Omental fat pad (tissue), 3 donors: ENCODE measurements at regions not wholly inside any gene's neighbourhood (a gene's known extent, or its start where the extent isn't known, plus 50 kb on each side); places are given as distances from the start of the nearest gene placed in this dataset.

ENCODE experiments used
- ATAC-seq: fragments of 150-250 bp; one replicate; pipeline ENCODE4 v1.9.1; 2016; ENCODE audit warnings: mild to moderate bottlenecking, moderate library complexity; ENCODE audit not compliant: low FRiP score
- DNase-seq: peaks from one replicate; pipeline ENCODE4 v3.0.0-alpha.2; 2019; ENCODE audit warnings: low spot score
- CTCF ChIP-seq, 3 donors: fragments of 450-650 bp; IDR thresholded peaks; one replicate each; pipeline ENCODE4 v1.5.1; 2016 to 2017; ENCODE audit warnings: antibody characterized with exemption in 3 of 3, mild to moderate bottlenecking in 3 of 3, moderate library complexity in 2 of 3

DNA sequence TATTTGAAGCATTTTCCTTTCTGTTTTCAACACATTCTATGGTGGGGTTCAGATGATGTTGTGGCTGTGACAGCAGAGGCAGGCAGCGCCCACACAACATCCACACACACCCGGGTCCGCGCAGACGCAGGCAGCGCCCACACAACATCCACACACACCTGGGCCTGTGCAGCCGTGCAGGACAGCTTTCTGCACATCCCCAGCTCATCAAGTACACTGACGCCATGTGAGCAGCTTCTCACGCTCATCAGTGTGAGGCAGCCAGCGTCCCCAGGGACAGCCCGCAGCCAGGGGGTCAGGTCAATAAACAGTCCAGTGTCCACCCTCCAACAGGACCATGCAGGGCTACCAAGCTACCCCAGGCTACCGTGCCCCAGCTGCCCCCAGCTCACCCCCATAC, 272.8 kb upstream of the TCERG1L start:
- no peak for DNase-seq
- TF ChIP-seq CTCF (IDR thresholded peaks at IDR 0.05) = no peak
- ATAC-seq = no peak

- TF ChIP-seq CTCF (IDR thresholded peaks at IDR 0.05) = no peak
- DNase-seq = no peak
- no peak for ATAC-seq
Observed at GRCh38 chr10:131585761-131586160, 274.2 kb upstream of the TCERG1L start.

DNA sequence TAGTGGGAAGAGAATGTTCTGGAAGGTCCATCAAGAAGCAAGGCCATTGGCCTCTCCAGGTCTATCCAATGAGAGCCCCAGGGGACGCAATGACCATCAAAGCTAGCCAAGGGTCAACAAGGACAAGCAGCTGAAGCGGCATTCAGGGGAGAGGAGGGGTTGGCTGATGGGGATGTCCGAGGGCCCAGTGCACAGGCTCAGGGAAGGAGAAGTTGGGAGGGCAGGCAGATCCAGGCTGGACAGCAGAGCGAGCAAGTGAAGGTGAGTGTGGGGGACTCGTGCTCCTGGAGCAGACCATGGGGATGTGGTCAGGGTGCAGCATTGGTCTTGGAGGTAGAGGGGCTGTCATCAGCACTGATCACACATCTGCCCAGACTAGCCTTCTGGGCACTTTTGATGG, 275.4 kb upstream of the TCERG1L start:
- no peak for ATAC-seq

GRCh38 chr10:131587976-131588680, 276.6 kb upstream of the TCERG1L start:
- TF ChIP-seq CTCF (IDR thresholded peaks at IDR 0.05) = no peak
- ATAC-seq (no peak), DNase-seq (no peak)

More for the DNA sequence above, 275.4 kb upstream of the TCERG1L start:
- no peak for TF ChIP-seq CTCF (IDR thresholded peaks at IDR 0.05)
- DNase-seq = no peak

DNA sequence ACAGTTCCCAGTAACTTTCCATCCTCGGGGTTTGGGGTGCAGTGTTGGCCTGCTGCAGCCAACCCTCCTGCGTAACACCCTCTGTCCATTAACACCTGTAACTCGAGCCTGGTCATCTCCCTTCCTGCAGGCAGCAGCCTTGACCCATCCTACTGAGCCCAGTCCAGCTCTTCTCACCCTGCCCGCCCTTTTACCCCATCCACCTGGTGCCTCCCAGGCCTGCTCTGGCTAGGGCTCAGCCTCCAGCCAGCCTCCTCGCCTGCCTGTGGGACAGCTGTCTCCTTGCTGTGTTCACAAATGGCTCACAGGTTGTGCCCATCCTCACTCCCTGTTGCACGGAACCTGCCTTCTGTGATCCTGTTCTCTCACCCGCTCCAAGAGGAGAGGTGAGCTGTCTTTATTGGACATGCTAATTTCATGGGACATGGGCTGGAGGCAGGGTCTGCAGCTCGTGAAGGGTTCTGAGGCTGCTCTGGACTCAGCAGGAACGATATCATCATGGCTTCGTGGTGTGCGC, 277.2 kb upstream of the TCERG1L start:
- ATAC-seq (no peak), DNase-seq (no peak)
- no peak for TF ChIP-seq CTCF (IDR thresholded peaks at IDR 0.05)

DNA sequence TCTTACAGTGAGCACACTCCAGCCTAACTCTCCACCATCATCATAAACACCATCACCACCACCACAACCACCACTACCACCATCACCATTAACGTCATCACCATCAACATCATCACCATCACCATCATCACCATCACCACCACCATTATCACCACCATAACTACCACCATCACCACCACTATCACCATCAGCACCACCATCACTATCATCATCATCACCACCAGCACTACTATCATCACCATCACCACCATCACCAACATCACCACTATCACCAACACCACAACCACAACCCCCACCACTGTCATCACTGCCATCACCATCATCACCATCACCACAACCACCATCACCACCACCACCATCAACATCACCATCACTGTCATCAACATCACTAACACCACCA, 279.0 kb upstream of the TCERG1L start:
- no peak for TF ChIP-seq CTCF (IDR thresholded peaks at IDR 0.05)
- ATAC-seq (no peak), DNase-seq (no peak)

DNA sequence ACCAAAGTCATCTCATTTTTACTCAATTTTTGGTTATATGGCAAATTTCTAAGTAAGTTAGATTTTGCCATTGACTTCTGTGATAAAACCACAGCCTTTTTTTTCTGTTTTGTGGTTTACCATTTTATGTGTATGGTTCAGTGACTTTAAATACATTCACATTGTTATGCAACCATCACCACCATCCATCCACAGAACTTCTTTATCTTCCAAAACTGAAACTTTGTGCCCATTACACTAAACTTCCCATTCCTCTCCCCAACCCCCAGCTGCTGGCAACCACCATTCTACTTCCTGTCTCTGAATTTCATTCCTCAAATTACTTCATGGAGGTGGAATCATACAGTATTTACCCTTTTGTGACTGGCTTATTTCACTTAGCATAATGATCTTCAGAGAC, 280.4 kb upstream of the TCERG1L start:
- TF ChIP-seq CTCF (IDR thresholded peaks at IDR 0.05) = no peak
- DNase-seq = no peak
- ATAC-seq = no peak
